Endothelial cell of umbilical vein (primary cell): ENCODE measurements at regions not wholly inside any gene's neighbourhood (a gene's known extent, or its start where the extent isn't known, plus 50 kb on each side); places are given as distances from the start of the nearest gene placed in this dataset.

Source experiments
- EZH2 ChIP-seq: IDR thresholded peaks from 2 replicates; pipeline ENCODE4 v1.6.1; 2012; ENCODE audit warnings: borderline replicate concordance, low read depth, mild to moderate bottlenecking, moderate library complexity, low read length, inconsistent platforms; ENCODE audit not compliant: severe bottlenecking
- FOS ChIP-seq: IDR thresholded peaks from 2 replicates; pipeline ENCODE4 v1.6.1; 2011; ENCODE audit warnings: mild to moderate bottlenecking, low read length, moderate library complexity, borderline replicate concordance; ENCODE audit not compliant: insufficient read depth
- GATA2 ChIP-seq: IDR thresholded peaks from 2 replicates; pipeline ENCODE4 v1.7.0; 2011; ENCODE audit warnings: low read depth, mild to moderate bottlenecking, moderate library complexity, mixed read lengths, low read length; ENCODE audit not compliant: insufficient read length, insufficient read depth
- JUN ChIP-seq: IDR thresholded peaks from 2 replicates; pipeline ENCODE4 v1.6.1; 2011; ENCODE audit warnings: borderline replicate concordance, low read depth; ENCODE audit not compliant: insufficient read length, insufficient read depth
- MYC ChIP-seq: IDR thresholded peaks from one replicate; pipeline ENCODE4 v1.6.1; 2011; ENCODE audit warnings: mild to moderate bottlenecking, low read depth, low read length
- POLR2A ChIP-seq: IDR thresholded peaks from 2 replicates; pipeline ENCODE4 v1.6.1; 2012; ENCODE audit warnings: low read depth, mild to moderate bottlenecking, control low read depth, low read length
- POLR2AphosphoS5 ChIP-seq: IDR thresholded peaks from 2 replicates; pipeline ENCODE4 v1.6.1; 2012; ENCODE audit warnings: low read depth, mild to moderate bottlenecking, control low read depth, low read length, moderate library complexity; ENCODE audit not compliant: insufficient read depth
- TF ChIP-seq, protein P1 (sequence below), 2 donors: IDR thresholded peaks; 1 replicate in 1 of 2; 2 replicates in 1 of 2; pipeline ENCODE4 v1.5.1; 2011; ENCODE audit warnings: low read length in 2 of 2, mild to moderate bottlenecking in 2 of 2, moderate library complexity in 2 of 2, control low read depth in 1 of 2, inconsistent platforms in 1 of 2, low read depth in 1 of 2; ENCODE audit not compliant: insufficient read depth in 1 of 2; ENCODE audit errors: extremely low read depth in 1 of 2
- TF ChIP-seq, protein P2 (sequence below): IDR thresholded peaks from 2 replicates; pipeline ENCODE4 v1.6.1; 2011; ENCODE audit not compliant: insufficient read depth, insufficient read length

GRCh38 chr6:159438106-159438505 lies 254.9 kb downstream of the SOD2 start:
- TF ChIP-seq POLR2AphosphoS5 (no peak), POLR2A (no peak), EZH2 (no peak), GATA2 (no peak), MYC (no peak), JUN (no peak), FOS (no peak)
- TF ChIP-seq, protein P1, sequence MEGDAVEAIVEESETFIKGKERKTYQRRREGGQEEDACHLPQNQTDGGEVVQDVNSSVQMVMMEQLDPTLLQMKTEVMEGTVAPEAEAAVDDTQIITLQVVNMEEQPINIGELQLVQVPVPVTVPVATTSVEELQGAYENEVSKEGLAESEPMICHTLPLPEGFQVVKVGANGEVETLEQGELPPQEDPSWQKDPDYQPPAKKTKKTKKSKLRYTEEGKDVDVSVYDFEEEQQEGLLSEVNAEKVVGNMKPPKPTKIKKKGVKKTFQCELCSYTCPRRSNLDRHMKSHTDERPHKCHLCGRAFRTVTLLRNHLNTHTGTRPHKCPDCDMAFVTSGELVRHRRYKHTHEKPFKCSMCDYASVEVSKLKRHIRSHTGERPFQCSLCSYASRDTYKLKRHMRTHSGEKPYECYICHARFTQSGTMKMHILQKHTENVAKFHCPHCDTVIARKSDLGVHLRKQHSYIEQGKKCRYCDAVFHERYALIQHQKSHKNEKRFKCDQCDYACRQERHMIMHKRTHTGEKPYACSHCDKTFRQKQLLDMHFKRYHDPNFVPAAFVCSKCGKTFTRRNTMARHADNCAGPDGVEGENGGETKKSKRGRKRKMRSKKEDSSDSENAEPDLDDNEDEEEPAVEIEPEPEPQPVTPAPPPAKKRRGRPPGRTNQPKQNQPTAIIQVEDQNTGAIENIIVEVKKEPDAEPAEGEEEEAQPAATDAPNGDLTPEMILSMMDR (IDR thresholded peaks at IDR 0.05; ENCODE audit: extremely low read depth in 1 of 2, insufficient read depth in 1 of 2, low read depth in 1 of 2, low read length in 2 of 2), result no peak
- TF ChIP-seq, protein P2, sequence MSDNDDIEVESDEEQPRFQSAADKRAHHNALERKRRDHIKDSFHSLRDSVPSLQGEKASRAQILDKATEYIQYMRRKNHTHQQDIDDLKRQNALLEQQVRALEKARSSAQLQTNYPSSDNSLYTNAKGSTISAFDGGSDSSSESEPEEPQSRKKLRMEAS, result no peak
